Liver (tissue), 8 donors: ENCODE measurements at regions not wholly inside any gene's neighbourhood (a gene's known extent, or its start where the extent isn't known, plus 50 kb on each side); places are given as distances from the start of the nearest gene placed in this dataset.

Experiments used
- DNase-seq: peaks from one replicate; pipeline ENCODE4 v3.0.0-alpha.2; 2017; ENCODE audit warnings: low spot score
- H3K27ac ChIP-seq, 2 donors: one replicate each; pipeline ENCODE4 v1.7.0; 2013; ENCODE audit warnings: inconsistent platforms in 2 of 2, low read length in 2 of 2, control low read depth in 1 of 2, low read depth in 1 of 2, mild to moderate bottlenecking in 1 of 2
- H3K27me3 ChIP-seq, 4 donors: one replicate each; pipeline versions ENCODE4 v1.6.1 to v1.7.0; 2013; ENCODE audit warnings: low read length in 3 of 4, inconsistent platforms in 1 of 4, mild to moderate bottlenecking in 1 of 4, moderate library complexity in 1 of 4; ENCODE audit not compliant: control insufficient read depth in 4 of 4, insufficient read depth in 4 of 4
- H3K36me3 ChIP-seq, 4 donors: one replicate each; pipeline versions ENCODE4 v1.6.1 to v1.7.0; 2013; ENCODE audit warnings: low read length in 3 of 4, mild to moderate bottlenecking in 3 of 4, low read depth in 1 of 4, moderate library complexity in 1 of 4; ENCODE audit not compliant: control insufficient read depth in 4 of 4, insufficient read depth in 3 of 4
- H3K4me1 ChIP-seq, 4 donors: one replicate each; pipeline versions ENCODE4 v1.6.1 to v1.7.0; 2013; ENCODE audit warnings: low read length in 3 of 4, mild to moderate bottlenecking in 3 of 4, moderate library complexity in 1 of 4; ENCODE audit not compliant: control insufficient read depth in 4 of 4, insufficient read depth in 4 of 4
- H3K4me3 ChIP-seq, 3 donors: one replicate each; pipeline versions ENCODE4 v1.6.1 to v1.7.0; 2013; ENCODE audit warnings: low read length in 3 of 3, control low read depth in 1 of 3, low read depth in 1 of 3, mild to moderate bottlenecking in 1 of 3
- H3K9ac ChIP-seq, 2 donors: one replicate each; pipeline ENCODE4 v1.7.0; 2013; ENCODE audit warnings: low read length in 2 of 2, mild to moderate bottlenecking in 2 of 2, moderate library complexity in 2 of 2, control low read depth in 1 of 2, low read depth in 1 of 2
- H3K9me3 ChIP-seq, 4 donors: one replicate each; pipeline versions ENCODE4 v1.6.1 to v1.7.0; 2013; ENCODE audit warnings: low read length in 3 of 4; ENCODE audit not compliant: control insufficient read depth in 4 of 4
- EGR1 ChIP-seq, 2 donors: IDR thresholded peaks; 2 replicates each; pipeline ENCODE4 v1.6.1; 2016 to 2018; ENCODE audit warnings: antibody characterized with exemption in 2 of 2, low read depth in 2 of 2
- FOXA1 ChIP-seq: IDR thresholded peaks from 2 replicates; pipeline ENCODE4 v1.6.1; 2016; ENCODE audit warnings: antibody characterized with exemption
- FOXA2 ChIP-seq: IDR thresholded peaks from 2 replicates; pipeline ENCODE4 v1.6.1; 2016; ENCODE audit warnings: antibody characterized with exemption
- GABPA ChIP-seq, 2 donors: IDR thresholded peaks in 1 of 2; conservative IDR thresholded peaks in 1 of 2; 2 replicates each; pipeline ENCODE4 v1.6.1; 2016; ENCODE audit warnings: antibody characterized with exemption in 2 of 2, mild to moderate bottlenecking in 1 of 2, moderate library complexity in 1 of 2
- HNF4A ChIP-seq, 2 donors: conservative IDR thresholded peaks; 2 replicates each; pipeline ENCODE4 v1.6.1; 2016; ENCODE audit warnings: antibody characterized with exemption in 2 of 2, mild to moderate bottlenecking in 2 of 2
- HNF4G ChIP-seq: IDR thresholded peaks from 2 replicates; pipeline ENCODE4 v1.6.1; 2016; ENCODE audit warnings: antibody characterized with exemption
- JUND ChIP-seq, 2 donors: IDR thresholded peaks; 2 replicates each; pipeline ENCODE4 v1.6.1; 2016; ENCODE audit warnings: antibody characterized with exemption in 2 of 2
- NR2F2 ChIP-seq: IDR thresholded peaks from 2 replicates; pipeline ENCODE4 v1.6.1; 2016; ENCODE audit warnings: antibody characterized with exemption
- RAD21 ChIP-seq, 2 donors: IDR thresholded peaks; 2 replicates each; pipeline ENCODE4 v1.6.1; 2016; ENCODE audit warnings: antibody characterized with exemption in 2 of 2, mild to moderate bottlenecking in 2 of 2
- RXRA ChIP-seq, 2 donors: IDR thresholded peaks; 2 replicates each; pipeline ENCODE4 v1.6.1; 2017 to 2018; ENCODE audit warnings: antibody characterized with exemption in 2 of 2, mild to moderate bottlenecking in 1 of 2
- SP1 ChIP-seq: IDR thresholded peaks from 2 replicates; pipeline ENCODE4 v1.6.1; 2018; ENCODE audit warnings: antibody characterized with exemption, mild to moderate bottlenecking
- TAF1 ChIP-seq: conservative IDR thresholded peaks from 2 replicates; pipeline ENCODE4 v1.6.1; 2016; ENCODE audit warnings: antibody characterized with exemption, mild to moderate bottlenecking
- YY1 ChIP-seq: IDR thresholded peaks from 2 replicates; pipeline ENCODE4 v1.6.1; 2016; ENCODE audit warnings: antibody characterized with exemption, mild to moderate bottlenecking
- WGBS: extraction: QIAGEN DNeasy Blood & Tissue Kit; methylation state at CpG from one replicate; pipeline ENCODE4 v1.1.7; 2013; 5-methylcytosine and 5-hydroxymethylcytosine counted together
- TF ChIP-seq, protein P1 (sequence below): IDR thresholded peaks from 2 replicates; pipeline ENCODE4 v1.6.1; 2016; ENCODE audit warnings: antibody characterized with exemption
- TF ChIP-seq, protein P2 (sequence below): IDR thresholded peaks from 2 replicates; pipeline ENCODE4 v1.6.1; 2016; ENCODE audit warnings: antibody characterized with exemption
- TF ChIP-seq, protein P3 (sequence below): IDR thresholded peaks from 2 replicates; pipeline ENCODE4 v1.6.1; 2016; ENCODE audit warnings: antibody characterized with exemption, mild to moderate bottlenecking
- TF ChIP-seq, protein P4 (sequence below): IDR thresholded peaks from 2 replicates; pipeline ENCODE4 v1.6.1; 2016; ENCODE audit warnings: antibody characterized with exemption
- TF ChIP-seq, protein P5 (sequence below): fragments of 150-350 bp; IDR thresholded peaks from 2 replicates; pipeline ENCODE4 v1.5.1; 2017; ENCODE audit warnings: improper control_type of control experiment, low read depth, low read length; ENCODE audit not compliant: missing input control
- donor health status: healthy.
- donor health status: healthy.
- donor health status: healthy.
- donor health status: healthy.
- donor health status: healthy.

DNA sequence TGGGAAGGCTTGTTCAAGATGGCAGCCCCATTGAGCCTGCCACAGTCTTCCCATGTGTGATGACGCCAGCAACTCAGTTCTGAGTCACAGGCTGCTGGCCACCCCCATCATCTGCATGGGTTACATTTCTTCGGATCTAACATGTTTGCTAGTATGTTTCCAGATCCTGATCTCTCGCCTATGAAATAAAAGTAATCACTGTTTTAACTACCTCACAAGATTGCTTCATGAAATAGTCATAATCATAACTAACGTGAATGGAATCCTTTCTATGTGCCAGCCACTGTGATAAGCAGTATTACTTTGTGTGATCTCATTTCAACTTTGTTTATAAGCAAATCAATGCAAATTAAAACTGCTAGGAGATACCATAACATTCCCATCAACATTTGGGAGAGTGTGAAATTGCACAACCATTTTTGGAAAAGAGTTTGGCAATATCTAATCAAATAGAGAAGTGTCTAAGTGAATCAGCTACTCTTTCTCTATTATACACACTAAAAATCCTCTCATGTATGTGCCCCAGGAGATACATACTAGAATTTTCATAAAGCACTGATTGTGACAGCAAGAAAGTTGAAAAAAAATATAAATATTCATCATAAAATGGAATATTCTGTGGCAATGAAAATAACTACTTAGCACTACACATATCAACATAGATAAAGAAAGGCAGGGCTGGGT, 300.2 kb upstream of the IRX5 start:
- H3K9ac ChIP-seq, result no peak overlapping the region
- no peak for DNase-seq
- H3K9me3 ChIP-seq, result no peaks in the 10 kb centered on the region
- no peaks in the 10 kb centered on the region for H3K27me3 ChIP-seq
- H3K4me3 ChIP-seq, result no peak overlapping the region
- TF ChIP-seq YY1 (no peak), SP1 (no peak)
- WGBS, result 92% methylated on average over 4 of the region's 4 CpGs
- H3K27ac ChIP-seq, result no peak overlapping the region
- no peaks in the 10 kb centered on the region for H3K36me3 ChIP-seq
- peaks cover 2 to 7% (median 5%) of the 10 kb centered on the region in 4 donors for H3K4me1 ChIP-seq

DNA sequence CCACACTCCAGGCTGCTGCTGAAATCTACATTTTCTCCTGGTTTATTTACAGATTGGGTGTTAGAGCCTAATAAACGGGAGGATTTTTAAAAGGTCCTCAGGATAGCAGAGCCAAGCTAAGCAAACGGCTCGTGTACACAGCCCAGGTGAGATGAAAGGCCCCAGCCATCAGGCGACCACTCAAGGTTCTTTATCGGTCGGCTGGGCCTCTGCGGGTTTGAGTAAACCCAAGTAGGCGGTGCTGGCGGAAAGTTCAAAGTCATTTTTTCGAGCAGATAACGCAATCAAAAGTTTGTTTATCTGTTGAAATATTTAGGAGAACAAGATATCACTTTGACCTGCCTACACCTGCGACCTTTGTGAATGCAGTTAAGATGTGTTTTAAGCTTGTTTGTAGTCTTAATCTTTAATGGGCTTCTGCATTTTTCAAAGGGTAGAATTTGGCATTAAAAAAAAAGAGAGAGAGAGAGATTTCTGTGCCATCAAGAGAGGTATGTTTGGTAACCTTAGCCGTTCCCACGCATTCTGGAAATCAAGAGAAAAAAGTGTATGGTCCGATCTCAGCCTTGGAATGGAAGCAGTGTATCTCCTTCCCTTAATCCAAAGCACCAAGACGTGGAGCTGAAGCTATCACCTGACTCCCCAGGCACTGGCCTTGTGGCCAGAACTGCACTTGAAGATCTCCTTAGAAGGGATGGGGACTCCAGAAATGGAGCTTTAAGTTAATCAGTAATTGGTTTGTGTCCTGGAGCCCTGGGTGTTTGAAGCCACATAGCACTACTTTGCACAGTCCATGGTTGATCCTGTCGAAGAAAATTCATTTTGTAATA, 301.7 kb upstream of the IRX5 start:
- WGBS, result 33% methylated on average over 17 of the region's 17 CpGs

More for the DNA sequence above, 301.7 kb upstream of the IRX5 start:
- H3K9me3 ChIP-seq, result no peaks in the 10 kb centered on the region
- no peaks in the 10 kb centered on the region for H3K27me3 ChIP-seq
- no peak overlapping the region for H3K27ac ChIP-seq
- peaks cover 2 to 7% (median 5%) of the 10 kb centered on the region in 4 donors for H3K4me1 ChIP-seq
- H3K4me3 ChIP-seq, result no peak overlapping the region
- TF ChIP-seq RAD21 (IDR thresholded peaks at IDR 0.05) (peak in 1 of 2 donors; percentile 31), EGR1 (IDR thresholded peaks at IDR 0.05; ENCODE audit: low read depth in 2 of 2) (no peak), HNF4A (conservative IDR thresholded peaks at IDR 0.05) (peak in 1 of 2 donors; percentile 66), GABPA (IDR thresholded peaks at IDR 0.05 in 1 of 2, conservative IDR thresholded peaks at IDR 0.05 in 1 of 2) (no peak), RXRA (IDR thresholded peaks at IDR 0.05) (peak in 1 of 2 donors; percentile 73), FOXA2 (peak; percentile 66), TAF1 (no peak), JUND (IDR thresholded peaks at IDR 0.05) (peak in 1 of 2 donors; percentile 72), NR2F2 (no peak), FOXA1 (no peak), SP1 (no peak), HNF4G (no peak), YY1 (peak; percentile 34)
- TF ChIP-seq, protein P1, sequence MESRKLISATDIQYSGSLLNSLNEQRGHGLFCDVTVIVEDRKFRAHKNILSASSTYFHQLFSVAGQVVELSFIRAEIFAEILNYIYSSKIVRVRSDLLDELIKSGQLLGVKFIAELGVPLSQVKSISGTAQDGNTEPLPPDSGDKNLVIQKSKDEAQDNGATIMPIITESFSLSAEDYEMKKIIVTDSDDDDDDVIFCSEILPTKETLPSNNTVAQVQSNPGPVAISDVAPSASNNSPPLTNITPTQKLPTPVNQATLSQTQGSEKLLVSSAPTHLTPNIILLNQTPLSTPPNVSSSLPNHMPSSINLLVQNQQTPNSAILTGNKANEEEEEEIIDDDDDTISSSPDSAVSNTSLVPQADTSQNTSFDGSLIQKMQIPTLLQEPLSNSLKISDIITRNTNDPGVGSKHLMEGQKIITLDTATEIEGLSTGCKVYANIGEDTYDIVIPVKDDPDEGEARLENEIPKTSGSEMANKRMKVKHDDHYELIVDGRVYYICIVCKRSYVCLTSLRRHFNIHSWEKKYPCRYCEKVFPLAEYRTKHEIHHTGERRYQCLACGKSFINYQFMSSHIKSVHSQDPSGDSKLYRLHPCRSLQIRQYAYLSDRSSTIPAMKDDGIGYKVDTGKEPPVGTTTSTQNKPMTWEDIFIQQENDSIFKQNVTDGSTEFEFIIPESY, result no peak
- TF ChIP-seq, protein P2, sequence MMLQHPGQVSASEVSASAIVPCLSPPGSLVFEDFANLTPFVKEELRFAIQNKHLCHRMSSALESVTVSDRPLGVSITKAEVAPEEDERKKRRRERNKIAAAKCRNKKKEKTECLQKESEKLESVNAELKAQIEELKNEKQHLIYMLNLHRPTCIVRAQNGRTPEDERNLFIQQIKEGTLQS, result no peak
- TF ChIP-seq, protein P3, sequence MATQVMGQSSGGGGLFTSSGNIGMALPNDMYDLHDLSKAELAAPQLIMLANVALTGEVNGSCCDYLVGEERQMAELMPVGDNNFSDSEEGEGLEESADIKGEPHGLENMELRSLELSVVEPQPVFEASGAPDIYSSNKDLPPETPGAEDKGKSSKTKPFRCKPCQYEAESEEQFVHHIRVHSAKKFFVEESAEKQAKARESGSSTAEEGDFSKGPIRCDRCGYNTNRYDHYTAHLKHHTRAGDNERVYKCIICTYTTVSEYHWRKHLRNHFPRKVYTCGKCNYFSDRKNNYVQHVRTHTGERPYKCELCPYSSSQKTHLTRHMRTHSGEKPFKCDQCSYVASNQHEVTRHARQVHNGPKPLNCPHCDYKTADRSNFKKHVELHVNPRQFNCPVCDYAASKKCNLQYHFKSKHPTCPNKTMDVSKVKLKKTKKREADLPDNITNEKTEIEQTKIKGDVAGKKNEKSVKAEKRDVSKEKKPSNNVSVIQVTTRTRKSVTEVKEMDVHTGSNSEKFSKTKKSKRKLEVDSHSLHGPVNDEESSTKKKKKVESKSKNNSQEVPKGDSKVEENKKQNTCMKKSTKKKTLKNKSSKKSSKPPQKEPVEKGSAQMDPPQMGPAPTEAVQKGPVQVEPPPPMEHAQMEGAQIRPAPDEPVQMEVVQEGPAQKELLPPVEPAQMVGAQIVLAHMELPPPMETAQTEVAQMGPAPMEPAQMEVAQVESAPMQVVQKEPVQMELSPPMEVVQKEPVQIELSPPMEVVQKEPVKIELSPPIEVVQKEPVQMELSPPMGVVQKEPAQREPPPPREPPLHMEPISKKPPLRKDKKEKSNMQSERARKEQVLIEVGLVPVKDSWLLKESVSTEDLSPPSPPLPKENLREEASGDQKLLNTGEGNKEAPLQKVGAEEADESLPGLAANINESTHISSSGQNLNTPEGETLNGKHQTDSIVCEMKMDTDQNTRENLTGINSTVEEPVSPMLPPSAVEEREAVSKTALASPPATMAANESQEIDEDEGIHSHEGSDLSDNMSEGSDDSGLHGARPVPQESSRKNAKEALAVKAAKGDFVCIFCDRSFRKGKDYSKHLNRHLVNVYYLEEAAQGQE, result no peak
- TF ChIP-seq, protein P4, sequence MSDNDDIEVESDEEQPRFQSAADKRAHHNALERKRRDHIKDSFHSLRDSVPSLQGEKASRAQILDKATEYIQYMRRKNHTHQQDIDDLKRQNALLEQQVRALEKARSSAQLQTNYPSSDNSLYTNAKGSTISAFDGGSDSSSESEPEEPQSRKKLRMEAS, result peak; percentile 26
- TF ChIP-seq, protein P5, sequence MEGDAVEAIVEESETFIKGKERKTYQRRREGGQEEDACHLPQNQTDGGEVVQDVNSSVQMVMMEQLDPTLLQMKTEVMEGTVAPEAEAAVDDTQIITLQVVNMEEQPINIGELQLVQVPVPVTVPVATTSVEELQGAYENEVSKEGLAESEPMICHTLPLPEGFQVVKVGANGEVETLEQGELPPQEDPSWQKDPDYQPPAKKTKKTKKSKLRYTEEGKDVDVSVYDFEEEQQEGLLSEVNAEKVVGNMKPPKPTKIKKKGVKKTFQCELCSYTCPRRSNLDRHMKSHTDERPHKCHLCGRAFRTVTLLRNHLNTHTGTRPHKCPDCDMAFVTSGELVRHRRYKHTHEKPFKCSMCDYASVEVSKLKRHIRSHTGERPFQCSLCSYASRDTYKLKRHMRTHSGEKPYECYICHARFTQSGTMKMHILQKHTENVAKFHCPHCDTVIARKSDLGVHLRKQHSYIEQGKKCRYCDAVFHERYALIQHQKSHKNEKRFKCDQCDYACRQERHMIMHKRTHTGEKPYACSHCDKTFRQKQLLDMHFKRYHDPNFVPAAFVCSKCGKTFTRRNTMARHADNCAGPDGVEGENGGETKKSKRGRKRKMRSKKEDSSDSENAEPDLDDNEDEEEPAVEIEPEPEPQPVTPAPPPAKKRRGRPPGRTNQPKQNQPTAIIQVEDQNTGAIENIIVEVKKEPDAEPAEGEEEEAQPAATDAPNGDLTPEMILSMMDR, result no peak
- H3K9ac ChIP-seq, result no peak overlapping the region
- no peaks in the 10 kb centered on the region for H3K36me3 ChIP-seq
- no peak for DNase-seq
